T47D (cell line): ENCODE measurements at regions not wholly inside any gene's neighbourhood (a gene's known extent, or its start where the extent isn't known, plus 50 kb on each side); places are given as distances from the start of the nearest gene placed in this dataset.
"Not testable (repeated sequence)": the region's sequence is repeated elsewhere in the genome, so short reads cannot be mapped to it uniquely, and the experiment has no call there.

Source experiments
- DNase-seq, 2 experiments: peaks; one replicate each; pipeline versions ENCODE4 v3.0.0 to v3.0.0-alpha.2; 2011 to 2012; ENCODE audit warnings: low read depth in 1 of 2, low spot score in 1 of 2
- JUND ChIP-seq: IDR thresholded peaks from 2 replicates; pipeline ENCODE4 v1.6.1; 2012; ENCODE audit warnings: low read depth
- in situ Hi-C: cut with HindIII; loops from 2 replicates; pipeline ENCODE4 v1.10.0; 2016; ENCODE audit warnings: low sequenced_read_pairs, low pct_unique_long_range_greater_than_20kb

GRCh38 chr2:56030901-56031300, 107.3 kb upstream of the EFEMP1 start:
- in situ Hi-C loops: no loop called here
- no peak for DNase-seq
- TF ChIP-seq JUND: no peak

DNA sequence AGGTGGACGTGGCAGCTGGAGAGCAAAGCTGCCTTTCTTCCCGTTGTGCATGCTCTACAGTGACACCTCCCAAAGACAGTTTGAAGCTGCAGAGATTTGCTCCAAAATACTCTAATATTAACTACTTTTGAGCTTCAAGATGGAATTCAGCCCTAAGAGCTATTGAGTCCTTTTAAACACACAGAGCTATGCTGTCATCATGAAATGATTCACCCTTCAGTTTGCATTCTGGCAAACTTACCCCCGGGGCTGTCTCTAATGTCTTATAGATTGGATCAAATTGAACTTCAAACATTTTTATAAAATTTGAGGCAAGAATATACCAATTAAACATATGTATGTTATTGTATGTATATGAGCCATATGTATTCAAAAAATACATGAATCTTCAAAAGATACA, 110.7 kb upstream of the EFEMP1 start:
- no peak for TF ChIP-seq JUND
- in situ Hi-C loops: no loop called here
- no peak for DNase-seq

DNA sequence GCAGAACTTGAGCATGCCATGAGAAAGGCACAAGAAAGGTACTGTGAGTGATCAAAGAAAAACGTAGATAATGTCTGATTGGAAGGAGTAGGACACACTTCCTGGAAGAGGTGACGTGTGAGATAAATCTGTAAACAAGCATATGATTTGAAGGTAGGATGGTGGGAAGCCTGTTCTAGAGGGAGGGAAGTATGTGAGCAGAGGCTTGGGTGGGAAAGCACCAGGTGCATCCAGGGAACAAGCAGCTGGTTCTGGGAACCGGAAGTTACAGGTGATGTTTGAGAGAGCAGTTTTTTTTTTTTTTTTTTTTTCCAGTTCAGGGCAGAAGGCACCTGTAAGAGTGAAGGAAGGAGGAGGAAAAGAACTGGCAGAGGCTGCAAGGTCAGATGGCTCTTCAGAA, 116.6 kb upstream of the EFEMP1 start:
- no peak for TF ChIP-seq JUND
- in situ Hi-C loops: no loop called here
- no peak for DNase-seq

DNA sequence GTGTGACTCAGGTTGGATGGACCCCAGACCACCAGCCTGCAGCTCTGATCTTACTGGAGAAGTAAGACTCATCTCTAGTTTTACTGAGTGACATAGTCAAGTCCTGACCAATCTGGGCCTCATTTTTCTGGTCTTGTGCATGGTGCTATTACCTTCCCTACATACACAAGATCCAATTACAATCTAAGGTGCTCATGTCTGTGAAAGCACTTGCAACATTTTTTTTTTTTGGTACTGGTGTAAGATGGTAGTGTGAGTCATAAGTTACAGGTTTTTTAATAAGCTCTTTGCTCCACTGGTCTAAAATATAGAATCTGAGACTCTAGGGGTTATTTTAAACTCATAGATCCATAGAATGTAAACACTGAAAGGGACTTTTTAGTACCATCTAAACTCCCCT, 117.3 kb upstream of the EFEMP1 start:
- no peak for DNase-seq
- in situ Hi-C loops: no loop called here
- no peak for TF ChIP-seq JUND

GRCh38 chr2:56047136-56047535, 123.6 kb upstream of the EFEMP1 start:
- no peak for TF ChIP-seq JUND
- DNase-seq: no peak
- in situ Hi-C loops: no loop called here

DNA sequence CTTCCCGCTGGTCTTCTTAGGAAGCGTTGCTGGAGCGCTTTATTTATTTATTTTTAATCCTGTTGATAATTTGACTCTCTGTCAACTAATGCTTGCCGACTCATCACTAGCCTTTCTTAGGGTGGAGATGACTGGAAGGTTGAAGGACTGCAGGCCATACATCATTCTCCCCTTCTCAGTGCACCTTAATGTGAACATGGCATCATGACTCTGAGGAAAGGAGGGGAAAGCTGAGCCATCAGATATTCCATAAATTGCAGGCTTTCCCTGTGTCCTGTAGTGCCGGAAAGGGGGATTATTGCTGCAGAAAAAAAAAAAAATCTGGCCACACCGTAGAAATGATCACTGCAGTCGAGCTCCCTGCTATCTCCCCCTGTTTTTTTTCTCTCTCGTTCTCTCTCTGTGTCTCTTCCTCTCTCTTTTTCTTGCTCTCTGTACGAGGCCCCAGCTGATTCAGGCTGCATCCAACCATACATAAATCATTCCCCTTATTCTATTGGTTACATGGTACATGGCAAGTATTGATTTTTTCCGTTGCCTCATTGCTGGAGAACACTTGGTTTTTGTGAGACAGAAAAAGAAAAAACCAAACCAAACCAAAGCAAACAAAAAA, 125.8 kb upstream of the EFEMP1 start:
- no peak for TF ChIP-seq JUND
- in situ Hi-C loops: no loop called here
- no peak for DNase-seq

DNA sequence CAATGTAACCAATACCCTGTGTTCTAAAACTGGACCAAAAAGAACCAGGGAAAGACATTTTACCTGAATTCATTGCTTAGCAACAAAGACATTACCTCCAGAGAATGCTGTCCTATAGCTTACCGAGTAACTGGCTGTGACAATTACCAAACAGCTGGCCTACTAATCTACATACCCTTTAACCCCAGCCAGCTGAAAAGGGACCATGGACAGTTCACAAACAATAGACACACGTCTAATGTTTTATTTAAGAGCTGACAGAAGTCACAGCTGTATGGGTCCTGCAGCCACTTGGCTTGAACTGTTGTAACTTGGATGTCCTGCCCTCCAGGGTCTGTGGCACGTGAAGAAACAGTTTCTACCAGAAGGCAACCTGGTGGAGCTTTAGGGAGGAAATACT, 130.1 kb upstream of the EFEMP1 start:
- TF ChIP-seq JUND: no peak
- DNase-seq: no peak
- in situ Hi-C loops: no loop called here

DNA sequence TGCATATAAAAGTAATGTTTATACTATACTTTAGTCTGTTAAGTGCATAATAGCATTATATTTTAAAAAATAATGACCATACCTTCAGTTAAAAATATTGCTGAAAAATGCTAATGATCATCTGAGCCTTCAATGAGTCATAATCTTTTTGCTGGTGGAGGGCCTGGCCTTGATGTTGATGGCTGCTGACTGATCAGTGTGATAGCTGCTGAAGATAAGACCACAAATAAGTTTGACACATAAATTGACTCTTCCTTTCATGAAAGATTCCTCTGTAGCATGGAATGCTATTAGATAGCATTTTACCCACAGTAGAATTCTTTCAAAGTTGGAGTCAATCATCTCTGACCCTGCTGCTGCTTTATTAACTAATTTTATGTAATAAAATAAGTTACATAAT, 128.4 kb upstream of the CCDC85A start:
- no peak for DNase-seq
- TF ChIP-seq JUND: no peak
- in situ Hi-C loops: no loop called here

GRCh38 chr2:56061327-56061726, 122.5 kb upstream of the CCDC85A start:
- in situ Hi-C loops, DNase-seq: not testable (repeated sequence)

DNA sequence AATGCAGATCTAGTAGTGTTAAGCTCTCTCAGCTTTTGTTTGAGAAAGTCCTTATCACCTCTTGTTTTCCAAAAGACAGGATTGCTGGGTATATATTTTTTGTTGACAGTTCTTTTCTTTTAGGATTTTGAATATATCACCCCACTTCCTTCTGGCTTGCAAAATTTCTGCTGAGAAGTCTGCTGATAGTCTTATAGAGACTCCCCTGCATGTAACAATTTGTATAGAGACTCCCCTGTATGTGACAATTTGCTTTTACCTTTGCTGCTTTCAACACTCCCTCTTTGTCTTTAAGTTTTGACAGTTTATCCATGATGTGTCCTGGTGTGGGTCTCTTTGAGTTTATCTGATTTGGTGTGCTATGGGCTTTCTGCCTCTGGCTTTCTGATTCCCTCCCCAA, 115.0 kb upstream of the CCDC85A start:
- DNase-seq: no peak
- TF ChIP-seq JUND: no peak
- in situ Hi-C loops: no loop called here

DNA sequence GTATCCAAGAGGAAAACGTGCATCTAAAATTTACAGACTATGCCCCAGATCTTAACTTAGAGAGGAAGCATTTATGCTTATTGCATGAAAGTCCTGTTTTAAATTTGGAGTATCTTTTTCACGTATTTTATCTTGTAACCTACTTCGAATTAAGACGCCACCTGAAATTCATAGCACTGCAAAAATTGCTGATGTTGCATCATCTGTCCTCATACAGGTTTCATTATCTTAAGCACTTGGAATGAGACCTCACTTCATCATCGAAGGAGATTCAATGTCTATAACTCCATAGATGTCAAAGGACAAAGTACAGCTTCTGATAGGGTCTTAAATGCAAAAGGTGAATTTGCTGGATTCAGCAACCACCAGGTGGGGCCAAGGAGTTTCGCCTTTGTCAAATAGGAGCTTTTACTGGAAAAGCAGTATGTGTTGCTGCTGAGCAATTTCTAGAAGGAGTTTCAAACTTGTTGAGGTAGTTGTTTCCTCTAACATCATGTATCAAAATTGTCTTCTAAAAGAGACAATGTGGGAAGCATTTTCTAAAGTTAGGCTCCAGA, 106.4 kb upstream of the CCDC85A start:
- in situ Hi-C loops: no loop called here
- no peak for TF ChIP-seq JUND
- DNase-seq: peak; percentile 11 to 43

DNA sequence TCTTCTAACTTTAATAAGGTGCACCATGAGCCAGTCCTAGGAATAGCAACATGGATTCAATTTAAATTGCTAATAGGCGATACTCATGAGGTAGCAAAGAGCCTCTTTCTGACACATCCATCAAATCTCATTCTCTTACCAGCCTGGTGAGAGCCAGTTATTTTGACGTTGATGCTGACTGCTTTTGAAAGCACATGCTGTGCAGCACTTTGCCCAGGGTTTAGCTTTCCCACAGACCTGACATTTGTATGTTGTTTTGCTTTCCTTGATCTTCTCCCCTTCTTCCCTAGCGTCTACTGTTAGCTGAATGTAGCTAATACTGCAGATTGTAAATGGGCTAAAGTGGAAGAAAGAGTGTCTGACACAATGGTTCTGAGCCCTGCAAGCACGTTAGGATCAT, 101.1 kb upstream of the CCDC85A start:
- in situ Hi-C loops: no loop called here
- TF ChIP-seq JUND: no peak
- DNase-seq: no peak

- no peak for DNase-seq
- no peak for TF ChIP-seq JUND
- in situ Hi-C loops: no loop called here
These were observed 99.5 kb upstream of the CCDC85A start for GRCh38 chr2:56084111-56084901.

- in situ Hi-C loops: no loop called here
- TF ChIP-seq JUND: no peak
- DNase-seq: no peak
These were observed 97.5 kb upstream of the CCDC85A start for GRCh38 chr2:56086336-56086735.
